ENCODE measurements at regions not wholly inside any gene's neighbourhood (a gene's known extent, or its start where the extent isn't known, plus 50 kb on each side); places are given as distances from the start of the nearest gene placed in this dataset.

- DNase-seq, result no peak
These were observed 203.2 kb upstream of the PPP2R2D start for GRCh38 chr10:131697476-131698128.

GRCh38 chr10:131698232-131698631 lies 202.6 kb upstream of the PPP2R2D start:
- no peak for DNase-seq

- no peak for DNase-seq
These were observed 201.8 kb upstream of the PPP2R2D start for GRCh38 chr10:131698986-131699385.

- DNase-seq, result no peak
These were observed 200.8 kb upstream of the PPP2R2D start for GRCh38 chr10:131700032-131700431.

DNA sequence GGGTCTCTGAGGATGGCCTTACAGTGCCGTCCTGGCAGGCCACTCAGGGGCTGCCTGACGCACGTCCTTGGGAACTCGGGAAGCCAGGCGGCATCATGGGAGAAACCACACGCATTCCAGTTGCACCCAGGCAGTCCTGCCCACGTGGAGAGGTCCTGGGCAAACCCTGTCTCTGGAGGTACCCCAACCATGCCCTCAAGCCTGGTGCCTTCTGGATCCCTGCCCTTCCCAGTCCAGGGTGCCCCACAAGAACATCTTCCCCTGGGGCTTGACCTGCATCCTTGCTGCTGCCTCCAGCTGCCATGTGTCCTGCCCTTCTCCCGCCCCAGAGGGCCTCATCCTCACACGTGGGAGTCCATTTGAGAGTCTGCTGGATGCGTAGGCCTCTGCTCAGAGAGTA lies 200.3 kb upstream of the PPP2R2D start:
- DNase-seq, result no peak

- DNase-seq, result no peak
These were observed 199.5 kb upstream of the PPP2R2D start for GRCh38 chr10:131701131-131701947.

DNA sequence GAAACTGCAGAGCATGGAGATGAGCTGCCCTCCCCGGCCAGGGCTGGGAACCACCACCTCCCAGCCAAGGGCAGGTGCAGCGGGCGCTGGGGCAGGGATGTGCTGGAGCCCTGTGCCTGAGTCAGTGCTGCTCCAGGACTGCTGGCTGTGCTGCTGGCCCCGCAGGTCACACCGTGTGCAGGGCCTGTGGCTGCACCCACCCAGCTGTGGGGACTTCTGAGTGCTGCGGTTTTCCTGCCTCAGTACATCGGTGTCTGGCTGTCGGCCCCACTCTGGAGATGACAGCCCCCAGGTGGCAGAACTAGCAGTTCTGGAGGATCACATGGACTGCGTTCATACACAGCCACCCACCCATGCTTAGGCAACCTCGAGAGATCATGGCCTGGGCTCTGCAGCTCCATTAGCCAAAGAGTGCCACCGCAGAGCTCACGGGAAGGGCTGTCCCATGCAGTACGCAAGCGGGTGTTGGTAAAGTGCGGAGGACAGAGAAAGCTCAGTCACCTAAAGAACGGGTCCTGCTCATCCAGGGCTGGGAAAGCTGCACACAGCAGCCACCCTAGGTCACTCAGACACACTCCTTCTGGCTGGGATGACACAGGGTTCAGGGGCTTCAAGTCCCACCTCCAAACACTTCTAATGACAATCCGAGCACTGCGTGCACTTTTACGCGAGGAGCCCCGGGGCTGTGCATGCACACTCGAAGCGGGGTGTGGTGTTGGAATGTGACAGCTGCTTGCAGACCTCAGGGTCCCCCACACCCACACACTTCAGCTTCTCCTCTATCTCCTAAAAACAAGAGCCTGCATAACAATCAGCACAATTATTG lies 198.1 kb upstream of the PPP2R2D start:
- DNase-seq, result no peak

- DNase-seq, result no peak
These were observed 197.3 kb upstream of the PPP2R2D start for GRCh38 chr10:131703541-131703940.

DNA sequence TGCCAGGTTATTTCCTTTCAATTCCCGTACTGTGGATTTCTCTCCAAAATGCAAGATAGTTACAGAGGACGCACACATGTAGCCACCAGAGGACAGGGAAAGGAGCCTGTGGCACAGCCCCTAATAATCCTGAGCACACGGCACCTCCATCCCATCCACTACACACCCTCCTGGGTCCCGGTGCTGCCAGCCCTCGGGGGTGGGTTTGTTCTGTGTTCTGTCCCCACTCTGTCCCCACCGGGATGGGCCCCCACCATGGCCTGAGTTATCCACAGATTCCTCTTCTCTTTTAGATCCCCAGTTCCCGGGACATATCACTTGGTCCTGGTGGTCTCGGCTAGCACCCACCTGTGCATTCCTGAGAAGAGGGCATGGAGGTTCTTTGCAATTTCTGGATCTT lies 196.9 kb upstream of the PPP2R2D start:
- no peak for DNase-seq

DNA sequence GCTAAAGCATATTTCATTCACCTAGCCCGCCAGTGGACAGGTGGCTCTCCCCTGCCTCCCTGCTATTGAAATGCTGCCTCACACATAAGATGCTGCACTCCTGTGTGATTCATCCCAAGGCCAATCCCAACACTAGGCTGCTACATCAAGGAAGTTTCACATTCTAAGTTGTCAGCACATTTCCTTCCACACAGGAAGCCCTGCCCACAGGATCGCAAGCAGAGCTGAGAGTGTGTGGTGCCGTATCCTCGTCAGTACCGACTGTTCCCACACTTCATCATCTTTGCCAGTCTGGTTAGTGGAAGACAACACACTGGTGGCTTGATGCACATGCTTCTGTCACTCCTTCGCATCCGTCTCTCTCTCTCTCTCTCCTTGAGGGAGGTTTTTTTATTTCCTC lies 194.3 kb upstream of the PPP2R2D start:
- no peak for DNase-seq

GRCh38 chr10:131706952-131707351 lies 193.9 kb upstream of the PPP2R2D start:
- no peak for DNase-seq

DNA sequence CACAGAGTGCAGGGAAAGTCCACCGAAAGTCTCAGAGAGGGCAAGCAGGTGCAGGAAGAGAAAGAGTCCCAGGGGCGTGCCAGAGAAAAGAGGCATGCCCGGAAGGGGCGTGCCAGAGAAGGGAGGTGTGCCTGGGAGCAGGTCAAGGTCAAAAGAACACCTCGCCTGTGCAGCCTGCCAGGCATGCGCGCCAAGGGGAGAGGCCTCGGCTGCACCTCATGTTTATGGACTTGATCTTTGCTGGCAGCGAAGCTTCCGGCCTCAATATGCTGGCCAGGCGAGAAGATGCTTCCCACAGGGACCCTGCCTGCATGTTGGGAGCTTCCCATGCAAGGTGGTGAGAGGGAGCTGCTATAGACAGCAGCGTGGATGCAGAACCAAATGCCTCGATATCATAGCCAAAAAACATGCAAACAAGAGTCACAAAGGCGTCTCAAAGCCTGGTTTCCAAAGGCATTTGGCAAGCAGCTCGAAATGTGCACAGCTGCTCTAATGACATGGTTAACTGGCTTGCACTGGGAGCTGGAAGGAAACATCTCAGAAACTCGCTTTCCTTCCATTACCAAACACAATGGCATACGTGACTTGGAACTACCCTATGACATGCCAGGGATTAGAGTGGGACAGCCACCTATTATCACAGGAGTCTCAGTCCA lies 192.5 kb upstream of the PPP2R2D start:
- no peak for DNase-seq

GRCh38 chr10:131710142-131710861 lies 190.5 kb upstream of the PPP2R2D start:
- no peak for DNase-seq

- no peak for DNase-seq
These were observed 178.7 kb upstream of the PPP2R2D start for GRCh38 chr10:131722121-131722520.

DNA sequence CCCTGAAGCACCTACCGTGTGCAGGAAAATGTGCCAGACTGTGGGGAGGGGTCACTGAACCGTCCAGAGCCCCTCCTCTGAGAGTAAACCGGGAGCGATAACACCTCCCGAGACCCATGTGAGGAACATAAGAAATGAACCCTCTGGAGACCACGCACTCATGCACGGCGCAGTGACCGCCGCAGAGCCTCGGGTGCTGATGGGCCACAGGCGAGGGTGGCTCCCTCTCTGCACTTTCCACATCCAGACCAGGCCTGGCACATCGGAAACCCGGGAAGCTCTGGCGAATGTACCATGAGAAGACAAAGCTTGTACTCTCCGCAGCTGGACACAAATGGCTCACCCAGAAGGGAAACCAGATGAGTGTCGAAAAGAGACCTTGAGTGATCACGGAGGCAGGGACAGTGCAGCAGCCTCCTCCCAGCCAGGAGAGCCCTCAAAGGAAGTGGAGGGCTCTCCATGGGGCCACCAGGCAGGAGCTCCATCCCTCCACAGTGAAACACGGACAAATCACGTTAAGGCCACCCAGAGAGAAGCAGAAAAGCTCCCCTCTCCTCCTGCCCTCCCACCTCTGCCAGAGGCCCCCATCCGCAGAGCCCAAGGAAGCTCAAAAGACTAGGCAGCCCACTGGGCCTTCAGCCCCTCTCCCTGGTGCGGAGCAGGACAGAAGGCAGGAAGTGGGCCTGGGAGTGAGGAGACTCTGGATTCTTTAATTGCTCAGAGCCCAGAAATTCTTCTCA lies 178.1 kb upstream of the PPP2R2D start:
- DNase-seq, result no peak

DNA sequence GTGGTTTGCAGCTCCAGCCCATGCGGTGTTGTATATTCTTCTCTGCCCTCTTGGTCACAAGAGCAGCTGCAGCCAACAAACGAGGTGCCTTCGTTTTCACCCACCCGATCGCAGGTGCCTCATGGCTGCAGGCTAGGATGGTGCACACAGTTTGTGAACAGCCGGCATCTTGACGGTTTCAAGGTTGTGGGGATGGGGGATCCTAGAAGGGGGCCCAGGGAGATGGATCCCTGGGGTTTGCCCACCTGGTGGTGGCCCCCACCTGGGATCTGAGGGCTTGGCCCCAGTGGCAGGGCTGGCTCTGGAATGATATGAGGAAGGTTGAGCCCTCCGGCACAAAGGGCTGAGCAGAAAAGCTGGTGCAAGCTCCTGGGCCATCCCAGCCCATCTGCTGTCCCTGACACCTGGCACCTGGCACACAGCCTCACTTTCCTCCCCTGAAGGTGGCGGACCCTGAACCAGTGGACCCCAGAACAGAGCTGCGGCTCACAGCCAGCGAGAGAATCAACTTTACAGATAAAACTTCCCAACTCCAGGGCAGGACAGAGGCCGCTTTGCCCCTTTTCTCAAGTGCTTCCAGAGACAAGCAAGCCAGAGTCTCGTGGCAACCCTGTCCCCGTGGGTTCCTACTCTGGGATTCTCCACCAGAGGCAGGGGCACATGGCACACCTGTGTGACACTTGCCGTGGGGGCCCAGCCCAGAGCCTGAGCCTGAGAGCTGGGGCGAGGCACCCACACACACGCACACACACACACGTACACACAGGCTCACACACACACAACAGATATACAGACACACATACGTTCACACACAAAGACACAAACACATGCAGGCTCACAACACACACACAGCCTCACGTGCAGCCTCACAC lies 177.3 kb upstream of the PPP2R2D start:
- DNase-seq, result no peak

GRCh38 chr10:131724169-131724545 lies 176.7 kb upstream of the PPP2R2D start:
- no peak for DNase-seq

DNA sequence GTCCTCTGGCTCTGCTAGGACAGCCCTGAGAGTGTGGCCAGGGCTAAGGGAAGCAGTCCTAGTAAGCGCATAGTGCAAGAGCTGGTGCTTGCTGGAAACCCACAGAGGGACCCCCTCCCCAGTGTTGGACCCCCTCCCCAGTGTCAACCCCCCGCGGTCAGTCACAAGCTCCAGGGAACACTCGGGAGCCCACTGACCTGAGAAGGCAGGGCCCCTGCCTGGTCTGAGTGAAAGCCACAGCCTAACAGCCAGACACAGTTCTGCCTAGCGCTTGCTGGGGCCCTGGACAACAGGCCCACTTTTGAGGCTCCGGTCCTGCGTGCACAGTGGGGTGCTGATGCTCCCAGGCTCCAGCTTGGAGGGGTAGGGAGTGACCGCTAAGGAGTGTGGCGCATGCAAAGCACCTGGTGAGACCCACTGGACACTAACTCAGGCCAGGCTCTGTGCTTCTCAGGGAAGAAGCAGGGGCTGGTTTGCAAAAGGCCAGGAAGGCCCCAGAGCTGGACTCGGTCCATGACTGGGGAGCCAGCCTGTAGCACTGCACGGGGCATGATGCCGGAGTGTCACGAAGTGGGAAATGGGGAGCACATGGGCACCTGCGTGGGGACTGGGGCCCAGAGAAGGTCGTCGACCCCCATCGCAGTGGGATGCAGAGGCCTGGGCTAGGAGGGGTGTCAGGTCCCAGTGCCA lies 175.8 kb upstream of the PPP2R2D start:
- no peak for DNase-seq

GRCh38 chr10:131725581-131726069 lies 175.2 kb upstream of the PPP2R2D start:
- DNase-seq, result no peak

Measured in activated CD8-positive, alpha-beta memory T cell treated with anti-CD3 and anti-CD28 coated beads, Interleukin-2, amount 50 U/mL, for 4 hours (primary cell).